ENCODE measurements at regions not wholly inside any gene's neighbourhood (a gene's known extent, or its start where the extent isn't known, plus 50 kb on each side); places are given as distances from the start of the nearest gene placed in this dataset.

DNA sequence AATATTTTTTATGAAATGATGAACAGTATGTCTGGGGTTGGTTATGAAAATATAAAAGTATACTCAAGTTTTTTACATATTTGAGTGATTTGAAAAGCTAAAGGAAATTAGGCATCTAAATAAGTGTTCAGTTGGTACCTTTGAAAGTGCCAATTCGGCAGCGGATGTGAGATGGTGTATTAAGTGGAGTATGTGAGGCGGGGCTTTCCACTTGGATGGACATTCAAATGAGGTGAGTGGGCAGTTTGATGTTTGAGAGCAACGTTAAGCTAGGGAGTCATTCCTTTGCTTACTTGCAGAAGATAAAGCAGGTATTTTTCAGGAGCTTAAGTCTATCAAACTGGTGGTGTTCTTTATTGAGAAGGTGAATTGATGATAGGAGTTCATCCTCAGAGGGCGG, 189.0 kb upstream of the GOLIM4 start:
- Histone ChIP-seq H3K27me3 (replicated peaks; ENCODE audit: insufficient read depth) (no peaks in the 10 kb centered on the region), H3K4me3 (no peak overlapping the region), H3K4me1 (ENCODE audit: control insufficient read depth in 1 of 2, low read depth in 2 of 2) (no peaks in the 10 kb centered on the region), H3K36me3 (no peaks in the 10 kb centered on the region), H3K9me3 (no peaks in the 10 kb centered on the region), H3K27ac (no peak overlapping the region)
- no peak for ATAC-seq (ENCODE audit: insufficient number of reproducible peaks, low FRiP score, low read depth)
- no peak for DNase-seq (ENCODE audit: low spot score)
- TF ChIP-seq, protein P1, sequence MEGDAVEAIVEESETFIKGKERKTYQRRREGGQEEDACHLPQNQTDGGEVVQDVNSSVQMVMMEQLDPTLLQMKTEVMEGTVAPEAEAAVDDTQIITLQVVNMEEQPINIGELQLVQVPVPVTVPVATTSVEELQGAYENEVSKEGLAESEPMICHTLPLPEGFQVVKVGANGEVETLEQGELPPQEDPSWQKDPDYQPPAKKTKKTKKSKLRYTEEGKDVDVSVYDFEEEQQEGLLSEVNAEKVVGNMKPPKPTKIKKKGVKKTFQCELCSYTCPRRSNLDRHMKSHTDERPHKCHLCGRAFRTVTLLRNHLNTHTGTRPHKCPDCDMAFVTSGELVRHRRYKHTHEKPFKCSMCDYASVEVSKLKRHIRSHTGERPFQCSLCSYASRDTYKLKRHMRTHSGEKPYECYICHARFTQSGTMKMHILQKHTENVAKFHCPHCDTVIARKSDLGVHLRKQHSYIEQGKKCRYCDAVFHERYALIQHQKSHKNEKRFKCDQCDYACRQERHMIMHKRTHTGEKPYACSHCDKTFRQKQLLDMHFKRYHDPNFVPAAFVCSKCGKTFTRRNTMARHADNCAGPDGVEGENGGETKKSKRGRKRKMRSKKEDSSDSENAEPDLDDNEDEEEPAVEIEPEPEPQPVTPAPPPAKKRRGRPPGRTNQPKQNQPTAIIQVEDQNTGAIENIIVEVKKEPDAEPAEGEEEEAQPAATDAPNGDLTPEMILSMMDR (IDR thresholded peaks at IDR 0.05), result no peak

DNA sequence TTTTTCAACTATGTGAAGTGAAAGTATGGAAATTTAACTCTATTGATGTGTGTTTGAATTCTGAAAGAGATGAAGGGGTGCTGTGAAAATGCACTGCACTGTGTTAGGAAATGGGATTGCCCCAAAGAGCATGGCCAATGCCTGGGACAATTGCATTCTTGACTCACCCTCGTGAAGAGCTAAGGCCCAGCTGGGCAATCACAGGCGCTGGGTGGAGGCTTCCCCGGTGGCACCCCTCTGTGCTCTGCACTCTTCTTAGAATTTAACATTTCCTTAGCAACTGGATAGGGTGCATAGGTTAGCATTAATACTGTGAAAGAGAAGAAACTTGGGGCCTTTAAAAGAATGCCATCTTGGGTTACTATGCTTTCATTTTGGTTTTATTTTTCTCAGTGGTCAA, 179.9 kb upstream of the GOLIM4 start:
- H3K27me3 ChIP-seq (replicated peaks; ENCODE audit: insufficient read depth), result no peaks in the 10 kb centered on the region
- DNase-seq (ENCODE audit: low spot score), result no peak
- H3K9me3 ChIP-seq, result no peaks in the 10 kb centered on the region
- no peak overlapping the region for H3K27ac ChIP-seq
- no peaks in the 10 kb centered on the region for H3K36me3 ChIP-seq
- TF ChIP-seq, protein P1 (IDR thresholded peaks at IDR 0.05), result no peak
- no peak for ATAC-seq (ENCODE audit: insufficient number of reproducible peaks, low FRiP score, low read depth)
- no peaks in the 10 kb centered on the region for H3K4me1 ChIP-seq (ENCODE audit: control insufficient read depth in 1 of 2, low read depth in 2 of 2)
- H3K4me3 ChIP-seq, result no peak overlapping the region

DNA sequence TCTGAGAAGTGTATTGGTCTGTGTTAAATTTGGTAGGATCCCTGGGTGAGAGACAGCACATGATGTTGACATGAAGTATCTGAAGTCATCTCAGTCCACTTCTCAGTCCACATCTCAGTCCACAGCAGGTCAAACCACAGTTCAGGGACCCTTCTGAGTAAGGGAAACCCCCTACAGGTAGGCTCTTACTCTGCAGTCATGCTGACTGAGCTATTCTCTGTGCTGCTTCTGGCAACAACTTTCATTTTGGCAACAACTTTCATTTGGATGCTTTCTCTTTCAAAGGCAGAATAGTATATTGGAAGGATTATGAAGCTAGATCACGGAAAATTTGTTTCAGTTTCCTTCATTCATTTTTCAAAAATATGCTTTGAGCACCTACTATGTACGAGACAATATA, 178.2 kb upstream of the GOLIM4 start:
- no peak overlapping the region for H3K4me3 ChIP-seq
- no peak for DNase-seq (ENCODE audit: low spot score)
- no peaks in the 10 kb centered on the region for H3K4me1 ChIP-seq (ENCODE audit: control insufficient read depth in 1 of 2, low read depth in 2 of 2)
- H3K9me3 ChIP-seq, result no peaks in the 10 kb centered on the region
- no peaks in the 10 kb centered on the region for H3K27me3 ChIP-seq (replicated peaks; ENCODE audit: insufficient read depth)
- TF ChIP-seq, protein P1 (IDR thresholded peaks at IDR 0.05), result no peak
- no peaks in the 10 kb centered on the region for H3K36me3 ChIP-seq
- no peak overlapping the region for H3K27ac ChIP-seq
- no peak for ATAC-seq (ENCODE audit: insufficient number of reproducible peaks, low FRiP score, low read depth)

DNA sequence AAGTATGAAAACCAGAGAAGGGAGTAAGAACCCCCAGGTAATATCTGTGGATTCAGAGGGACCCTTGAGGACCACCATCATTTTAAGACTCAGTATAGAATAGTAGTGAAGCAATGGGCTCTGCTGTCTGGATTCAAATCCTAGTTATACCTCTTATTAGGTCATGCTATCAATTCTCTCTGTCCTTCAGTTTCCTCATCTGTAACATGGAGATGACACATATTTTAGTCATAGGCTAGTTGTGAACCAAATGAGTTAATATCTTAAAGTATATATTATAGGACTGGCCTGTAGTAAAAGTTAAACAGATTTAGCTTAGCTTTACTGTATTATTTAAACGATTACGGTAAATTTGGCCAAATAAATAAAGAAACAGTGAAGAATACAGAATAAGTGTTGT, 177.3 kb upstream of the GOLIM4 start:
- no peak overlapping the region for H3K27ac ChIP-seq
- no peaks in the 10 kb centered on the region for H3K36me3 ChIP-seq
- no peaks in the 10 kb centered on the region for H3K9me3 ChIP-seq
- H3K4me1 ChIP-seq (ENCODE audit: control insufficient read depth in 1 of 2, low read depth in 2 of 2), result no peaks in the 10 kb centered on the region
- no peak overlapping the region for H3K4me3 ChIP-seq
- ATAC-seq (ENCODE audit: insufficient number of reproducible peaks, low FRiP score, low read depth) (no peak), DNase-seq (ENCODE audit: low spot score) (no peak)
- no peaks in the 10 kb centered on the region for H3K27me3 ChIP-seq (replicated peaks; ENCODE audit: insufficient read depth)
- TF ChIP-seq, protein P1 (IDR thresholded peaks at IDR 0.05), result no peak

DNA sequence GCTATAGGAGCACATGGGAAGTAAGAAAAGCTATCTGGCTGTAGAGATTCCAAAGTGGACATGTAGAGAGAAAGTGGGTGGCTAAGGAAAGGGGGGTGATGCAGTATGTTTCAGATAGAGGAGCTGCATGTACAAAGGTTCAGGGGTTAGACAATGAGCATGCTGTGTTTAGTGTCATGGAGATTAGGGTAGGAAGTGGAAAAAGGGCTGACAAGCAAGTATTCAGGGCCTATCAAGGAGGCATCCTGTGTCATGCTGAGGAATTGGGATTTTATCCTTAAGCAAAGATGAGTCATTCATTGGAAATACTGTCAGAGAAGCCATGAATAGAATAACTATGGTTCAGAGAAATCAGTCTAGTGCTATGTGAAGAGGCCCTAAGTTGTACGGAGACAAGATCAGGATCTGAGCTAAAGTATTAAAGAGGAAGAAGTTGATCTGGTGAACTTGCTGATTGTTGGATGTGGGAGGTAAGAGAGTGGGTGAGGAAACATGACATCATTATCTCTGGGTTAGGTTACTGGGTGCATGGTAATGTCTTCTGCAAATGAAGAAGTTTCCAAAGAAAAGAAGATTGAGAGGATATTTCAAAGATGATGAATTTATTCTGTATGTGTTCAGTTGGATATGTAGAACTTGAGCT, 176.7 kb upstream of the GOLIM4 start:
- Histone ChIP-seq H3K27ac (no peak overlapping the region), H3K4me3 (no peak overlapping the region), H3K9me3 (no peaks in the 10 kb centered on the region), H3K36me3 (no peaks in the 10 kb centered on the region), H3K4me1 (ENCODE audit: control insufficient read depth in 1 of 2, low read depth in 2 of 2) (no peaks in the 10 kb centered on the region), H3K27me3 (replicated peaks; ENCODE audit: insufficient read depth) (no peaks in the 10 kb centered on the region)
- DNase-seq (ENCODE audit: low spot score), result no peak
- no peak for ATAC-seq (ENCODE audit: insufficient number of reproducible peaks, low FRiP score, low read depth)
- TF ChIP-seq, protein P1 (IDR thresholded peaks at IDR 0.05), result no peak
